ENCODE measurements at regions not wholly inside any gene's neighbourhood (a gene's known extent, or its start where the extent isn't known, plus 50 kb on each side); places are given as distances from the start of the nearest gene placed in this dataset.

GRCh38 chr1:22326372-22326915 is 125.2 kb upstream of the ZBTB40 start:
- Histone ChIP-seq H3K27ac (no peak overlapping the region), H3K36me3 (no peaks in the 10 kb centered on the region), H3K4me3 (no peak overlapping the region), H3K9me3 (no peaks in the 10 kb centered on the region), H3K27me3 (no peaks in the 10 kb centered on the region), H3K4me1 (no peaks in the 10 kb centered on the region)
- TF ChIP-seq, protein P1, sequence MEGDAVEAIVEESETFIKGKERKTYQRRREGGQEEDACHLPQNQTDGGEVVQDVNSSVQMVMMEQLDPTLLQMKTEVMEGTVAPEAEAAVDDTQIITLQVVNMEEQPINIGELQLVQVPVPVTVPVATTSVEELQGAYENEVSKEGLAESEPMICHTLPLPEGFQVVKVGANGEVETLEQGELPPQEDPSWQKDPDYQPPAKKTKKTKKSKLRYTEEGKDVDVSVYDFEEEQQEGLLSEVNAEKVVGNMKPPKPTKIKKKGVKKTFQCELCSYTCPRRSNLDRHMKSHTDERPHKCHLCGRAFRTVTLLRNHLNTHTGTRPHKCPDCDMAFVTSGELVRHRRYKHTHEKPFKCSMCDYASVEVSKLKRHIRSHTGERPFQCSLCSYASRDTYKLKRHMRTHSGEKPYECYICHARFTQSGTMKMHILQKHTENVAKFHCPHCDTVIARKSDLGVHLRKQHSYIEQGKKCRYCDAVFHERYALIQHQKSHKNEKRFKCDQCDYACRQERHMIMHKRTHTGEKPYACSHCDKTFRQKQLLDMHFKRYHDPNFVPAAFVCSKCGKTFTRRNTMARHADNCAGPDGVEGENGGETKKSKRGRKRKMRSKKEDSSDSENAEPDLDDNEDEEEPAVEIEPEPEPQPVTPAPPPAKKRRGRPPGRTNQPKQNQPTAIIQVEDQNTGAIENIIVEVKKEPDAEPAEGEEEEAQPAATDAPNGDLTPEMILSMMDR (IDR thresholded peaks at IDR 0.05), result no peak
- TF ChIP-seq POLR2A (IDR thresholded peaks at IDR 0.05), result no peak
- intact Hi-C loops (cut with DNase I; ENCODE audit: low total_unique reads), result no loop called here
- DNase-seq, result no peak

DNA sequence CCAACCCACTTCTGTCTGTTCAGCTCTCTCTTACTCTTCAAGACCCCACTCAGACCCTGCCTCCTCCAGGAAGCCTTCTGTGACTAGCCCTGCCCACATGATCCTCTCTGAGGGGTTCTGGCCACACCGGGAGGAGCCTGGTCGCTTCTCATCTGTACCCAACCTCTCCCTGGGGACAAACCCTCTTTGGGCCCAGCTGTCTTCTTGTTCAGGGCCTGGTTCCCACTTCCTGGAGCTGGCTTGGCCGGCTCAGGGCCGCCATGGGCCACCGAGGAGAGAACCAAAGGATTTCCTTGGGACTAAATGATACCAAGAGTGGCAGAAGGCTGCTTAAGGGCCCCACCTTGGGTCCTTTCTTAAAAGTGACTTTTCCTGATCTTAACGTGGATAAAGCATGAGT is 124.7 kb upstream of the ZBTB40 start:
- H3K36me3 ChIP-seq, result no peaks in the 10 kb centered on the region
- H3K4me1 ChIP-seq, result no peaks in the 10 kb centered on the region
- no peak overlapping the region for H3K4me3 ChIP-seq
- no peak for TF ChIP-seq POLR2A (IDR thresholded peaks at IDR 0.05)
- TF ChIP-seq, protein P1 (IDR thresholded peaks at IDR 0.05), result no peak
- intact Hi-C loops (cut with DNase I; ENCODE audit: low total_unique reads), result no loop called here
- H3K27me3 ChIP-seq, result no peaks in the 10 kb centered on the region
- DNase-seq, result peak in 1 of 2 donors; percentile 5
- H3K9me3 ChIP-seq, result no peaks in the 10 kb centered on the region
- H3K27ac ChIP-seq, result no peak overlapping the region

- H3K4me1 ChIP-seq, result no peaks in the 10 kb centered on the region
- TF ChIP-seq, protein P1 (IDR thresholded peaks at IDR 0.05), result no peak
- TF ChIP-seq POLR2A (IDR thresholded peaks at IDR 0.05), result no peak
- no peak overlapping the region for H3K4me3 ChIP-seq
- H3K9me3 ChIP-seq, result no peaks in the 10 kb centered on the region
- no peak overlapping the region for H3K27ac ChIP-seq
- no peak for DNase-seq
- no peaks in the 10 kb centered on the region for H3K36me3 ChIP-seq
- intact Hi-C loops (cut with DNase I; ENCODE audit: low total_unique reads), result no loop called here
- H3K27me3 ChIP-seq, result no peaks in the 10 kb centered on the region
Measured at GRCh38 chr1:22327411-22327810, 124.2 kb upstream of the ZBTB40 start.

GRCh38 chr1:22328331-22329147 is 123.1 kb upstream of the ZBTB40 start:
- TF ChIP-seq, protein P1 (IDR thresholded peaks at IDR 0.05), result no peak
- no peak for TF ChIP-seq POLR2A (IDR thresholded peaks at IDR 0.05)
- no peaks in the 10 kb centered on the region for H3K27me3 ChIP-seq
- H3K36me3 ChIP-seq, result no peaks in the 10 kb centered on the region
- intact Hi-C loops (cut with DNase I; ENCODE audit: low total_unique reads), result no loop called here
- H3K4me1 ChIP-seq, result no peaks in the 10 kb centered on the region
- no peaks in the 10 kb centered on the region for H3K9me3 ChIP-seq
- DNase-seq, result no peak
- H3K27ac ChIP-seq, result no peak overlapping the region
- no peak overlapping the region for H3K4me3 ChIP-seq

GRCh38 chr1:22329148-22329515 is 122.5 kb upstream of the ZBTB40 start:
- DNase-seq, result no peak
- Histone ChIP-seq H3K27me3 (no peaks in the 10 kb centered on the region), H3K9me3 (no peaks in the 10 kb centered on the region), H3K4me1 (no peaks in the 10 kb centered on the region), H3K4me3 (no peak overlapping the region), H3K27ac (no peak overlapping the region), H3K36me3 (no peaks in the 10 kb centered on the region)
- TF ChIP-seq, protein P1 (IDR thresholded peaks at IDR 0.05), result no peak
- TF ChIP-seq POLR2A (IDR thresholded peaks at IDR 0.05), result no peak
- intact Hi-C loops (cut with DNase I; ENCODE audit: low total_unique reads), result no loop called here

Data from uterus (tissue), 3 donors.